Stimulated activated CD4-positive, alpha-beta T cell treated with anti-CD3 and anti-CD28 coated beads, Interleukin-12 subunit alpha, Interleukin-12 subunit beta, amount 100 ng/mL, for 4 hours (primary cell): ENCODE measurements at regions not wholly inside any gene's neighbourhood (a gene's known extent, or its start where the extent isn't known, plus 50 kb on each side); places are given as distances from the start of the nearest gene placed in this dataset.

ENCODE experiments used
- DNase-seq: peaks from one replicate; pipeline ENCODE4 v3.0.0-alpha.2; 2020

DNA sequence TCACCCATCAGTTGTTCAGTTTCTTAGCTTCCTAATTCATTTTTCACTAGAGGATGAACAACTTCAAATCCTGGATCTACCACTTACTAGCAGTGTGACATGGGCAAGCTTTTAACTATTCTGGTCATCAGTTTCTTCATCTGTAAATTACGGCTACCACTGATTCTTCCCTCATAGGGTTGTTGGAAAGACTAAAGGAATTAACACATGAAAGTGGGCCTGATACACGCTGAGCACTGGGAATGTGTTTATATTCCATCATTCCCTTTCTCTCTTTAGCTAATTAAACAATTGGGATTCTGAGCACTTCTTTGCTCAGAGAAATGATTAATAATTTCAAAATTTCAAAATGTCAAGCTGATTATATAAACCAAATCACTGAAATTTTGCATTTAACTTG is 862.3 kb upstream of the GCFC2 start:
- DNase-seq = no peak

DNA sequence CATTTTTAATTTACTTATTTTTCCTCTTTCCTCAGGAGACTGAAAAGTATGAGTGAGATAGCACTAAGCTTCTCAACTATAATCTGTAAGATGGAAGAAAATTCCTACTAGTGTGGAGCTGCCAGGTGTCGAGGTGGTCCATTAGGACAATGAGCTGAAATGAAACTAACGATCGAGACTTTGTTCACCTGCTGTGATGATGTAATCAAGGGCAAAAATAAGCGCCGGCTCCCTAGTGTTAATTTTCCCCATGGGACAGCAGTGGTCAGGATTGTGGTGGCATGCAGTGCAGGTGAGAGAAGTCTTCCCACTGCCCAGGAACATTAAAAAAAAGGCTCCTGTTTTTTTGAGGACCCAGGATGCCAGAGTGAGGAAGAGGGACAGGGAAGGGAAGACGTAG is 859.1 kb upstream of the GCFC2 start:
- no peak for DNase-seq

DNA sequence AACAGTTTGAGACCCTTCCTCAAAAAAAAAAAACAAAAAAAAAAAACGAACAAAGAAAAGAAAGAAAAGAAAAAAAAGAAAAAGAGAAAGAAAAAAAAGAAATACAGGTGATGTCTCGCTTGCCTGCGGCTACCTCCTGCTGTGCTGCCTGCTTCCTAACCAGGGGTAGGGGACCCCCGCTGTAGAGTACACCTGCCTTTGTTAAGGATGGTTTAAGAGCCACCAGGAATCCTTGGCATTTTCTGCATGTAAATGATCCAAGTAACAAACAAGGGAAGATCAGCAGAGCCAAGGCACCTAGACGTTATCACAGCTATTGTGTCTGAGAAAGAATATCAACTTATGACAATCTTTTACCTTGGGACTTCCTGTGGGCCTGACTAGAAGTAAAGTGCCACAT is 856.8 kb upstream of the GCFC2 start:
- no peak for DNase-seq

DNA sequence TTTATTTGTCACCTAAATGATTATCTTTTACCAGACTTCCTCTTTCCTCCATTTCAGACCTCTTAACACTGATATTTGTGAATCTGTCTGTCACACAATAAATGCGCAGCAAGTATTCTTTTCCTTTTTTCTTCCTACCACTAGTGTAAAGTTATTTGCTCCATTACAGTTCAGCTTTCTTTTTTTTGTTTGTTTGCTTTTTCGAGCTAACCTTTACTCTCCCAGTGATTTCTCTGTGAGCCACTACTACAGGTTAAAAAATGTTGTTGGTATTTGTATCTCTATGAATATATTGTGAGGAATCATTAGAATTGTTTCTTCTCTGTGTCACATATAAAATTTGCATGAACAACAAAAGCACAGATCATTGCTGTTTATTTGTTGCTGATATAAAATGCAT is 854.0 kb upstream of the GCFC2 start:
- DNase-seq = no peak

DNA sequence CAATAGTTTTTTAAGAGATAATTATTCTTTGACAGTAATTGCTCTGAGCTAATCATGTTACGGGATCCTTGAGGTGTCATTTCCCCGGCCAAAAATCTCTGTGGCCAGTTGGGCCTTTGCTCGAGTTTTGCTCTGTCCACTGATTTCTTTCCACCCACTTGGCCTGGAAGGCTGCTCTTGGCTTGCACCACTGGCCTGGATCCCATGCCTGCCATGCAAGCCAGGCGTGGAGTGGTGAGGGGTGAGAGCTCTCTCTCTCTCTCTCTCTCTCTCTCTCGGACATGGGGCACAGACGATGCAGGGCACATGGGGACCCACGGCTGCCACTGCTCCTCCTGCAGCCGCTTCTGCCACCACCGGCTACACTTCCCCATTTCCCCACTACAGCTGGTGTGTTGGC is 853.0 kb upstream of the GCFC2 start:
- DNase-seq = no peak

DNA sequence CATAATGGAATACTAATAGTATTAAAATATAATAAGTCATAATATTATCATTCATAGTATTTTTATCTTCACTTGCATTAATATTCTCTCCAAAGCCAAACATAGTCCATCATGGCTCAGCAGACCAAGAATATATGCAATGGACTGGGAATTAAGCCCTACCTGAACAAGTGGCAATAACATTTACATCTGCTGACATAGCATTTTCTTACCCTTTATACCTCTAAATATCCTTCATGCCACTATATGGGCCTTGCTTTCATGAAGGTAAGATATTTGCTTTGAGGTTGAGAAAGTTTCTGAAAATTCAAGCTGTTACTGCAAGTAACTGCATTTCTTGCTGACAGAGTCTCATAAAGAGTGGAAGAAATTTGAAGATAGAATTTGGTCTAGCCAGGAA is 847.4 kb upstream of the GCFC2 start:
- no peak for DNase-seq

DNA sequence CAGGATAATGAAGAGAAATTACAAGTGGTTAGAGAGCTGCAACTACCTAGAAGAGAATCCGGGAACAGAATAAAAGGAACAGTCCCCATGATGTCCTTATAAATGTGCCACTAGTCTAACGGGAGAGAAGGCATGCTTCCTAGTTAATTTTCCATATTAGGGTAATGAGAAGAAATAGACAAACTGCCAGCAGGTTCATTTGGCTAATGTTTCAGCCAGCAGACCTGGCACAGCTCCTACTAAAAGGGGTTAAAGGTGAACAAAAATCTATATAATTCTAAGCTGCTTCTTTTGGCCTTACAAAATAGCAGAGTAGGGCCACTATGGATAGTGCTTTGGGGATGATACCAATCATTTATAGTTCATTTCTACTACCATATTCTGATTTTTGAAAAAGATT is 845.3 kb upstream of the GCFC2 start:
- DNase-seq = no peak

DNA sequence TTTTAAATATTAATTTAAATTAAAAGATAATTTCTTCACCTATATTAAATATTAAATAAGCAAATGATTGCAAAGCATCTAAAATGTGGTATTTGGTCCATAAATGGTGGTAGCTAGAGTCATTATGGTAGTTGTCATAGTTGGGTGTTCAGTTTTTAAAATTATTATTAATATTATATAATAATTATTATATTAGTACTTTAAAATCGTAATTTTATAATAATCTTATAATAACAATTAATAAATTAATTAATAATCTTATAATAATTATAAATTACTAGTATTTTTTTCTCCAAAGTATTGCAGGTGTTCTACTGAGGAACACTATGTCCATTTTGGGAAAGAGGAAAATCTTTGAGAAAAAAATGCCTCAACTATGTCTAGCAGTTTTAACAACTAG is 835.5 kb upstream of the GCFC2 start:
- no peak for DNase-seq

DNA sequence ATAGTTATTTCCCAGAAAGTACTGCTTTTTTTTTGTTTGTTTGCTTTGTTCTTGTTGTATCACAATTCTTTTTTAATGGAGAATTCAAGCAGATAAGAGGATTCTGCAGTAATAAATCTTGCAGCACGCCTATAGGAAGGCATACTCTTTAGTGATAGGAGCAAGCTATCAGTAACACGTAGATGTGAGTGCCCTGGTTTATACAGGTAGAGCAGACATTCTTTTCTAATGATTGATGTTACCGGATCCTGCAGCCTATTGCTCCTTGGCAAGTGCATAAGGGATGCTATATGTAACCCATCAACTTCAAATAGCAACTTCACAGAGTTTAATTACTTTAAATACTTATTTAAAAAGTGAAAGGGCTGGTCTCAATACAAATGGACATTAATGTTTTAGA is 834.2 kb upstream of the GCFC2 start:
- DNase-seq = no peak

DNA sequence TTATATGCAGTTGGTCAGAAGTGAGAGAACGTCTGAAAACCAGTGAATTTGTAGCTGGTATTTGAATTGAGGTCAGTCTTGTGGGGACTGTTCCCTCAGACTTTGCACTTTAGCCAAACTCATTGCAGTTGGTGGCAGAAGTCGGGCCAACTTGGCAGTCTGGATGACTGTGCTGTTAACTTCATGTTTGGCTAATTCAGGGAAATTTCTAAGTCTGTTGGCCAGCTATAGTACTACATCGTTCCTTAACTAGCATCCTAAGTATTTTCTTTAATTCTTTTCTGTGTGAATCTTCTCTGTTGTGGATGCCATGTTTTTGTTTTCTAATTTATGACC is 806.8 kb upstream of the GCFC2 start:
- DNase-seq = no peak

DNA sequence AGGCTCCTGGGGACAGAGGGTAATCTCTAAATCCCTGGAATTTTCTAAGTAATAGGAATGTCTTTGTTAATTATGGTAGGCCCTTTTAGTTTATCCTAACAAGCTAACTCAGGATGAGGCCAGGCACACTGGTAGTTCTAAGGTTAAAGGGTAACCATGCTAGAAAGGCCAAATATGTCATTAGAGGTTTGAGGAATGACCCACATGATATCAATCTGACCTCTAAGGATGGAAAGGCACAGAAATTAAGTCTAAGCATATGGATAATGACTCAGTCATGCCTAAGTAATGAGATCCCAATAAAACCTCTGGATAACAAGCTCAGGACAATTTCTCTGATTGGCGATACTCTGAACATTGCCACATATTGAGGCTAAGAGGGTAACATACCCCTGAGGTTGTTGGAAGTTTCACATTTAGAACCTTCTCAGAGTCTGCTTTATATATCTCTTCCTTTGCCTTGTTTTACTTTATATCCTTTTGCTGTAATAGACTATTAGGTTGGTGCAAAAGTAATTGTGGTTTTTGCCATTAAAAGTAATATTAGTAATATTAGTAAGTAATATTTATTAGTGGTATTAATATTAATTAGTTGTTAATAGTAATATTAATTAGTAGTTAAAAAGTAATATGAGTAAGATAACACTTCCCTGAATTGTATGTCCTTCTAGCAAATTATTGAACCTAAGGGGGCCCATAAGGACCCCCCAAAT is 806.3 kb upstream of the GCFC2 start:
- DNase-seq = no peak

DNA sequence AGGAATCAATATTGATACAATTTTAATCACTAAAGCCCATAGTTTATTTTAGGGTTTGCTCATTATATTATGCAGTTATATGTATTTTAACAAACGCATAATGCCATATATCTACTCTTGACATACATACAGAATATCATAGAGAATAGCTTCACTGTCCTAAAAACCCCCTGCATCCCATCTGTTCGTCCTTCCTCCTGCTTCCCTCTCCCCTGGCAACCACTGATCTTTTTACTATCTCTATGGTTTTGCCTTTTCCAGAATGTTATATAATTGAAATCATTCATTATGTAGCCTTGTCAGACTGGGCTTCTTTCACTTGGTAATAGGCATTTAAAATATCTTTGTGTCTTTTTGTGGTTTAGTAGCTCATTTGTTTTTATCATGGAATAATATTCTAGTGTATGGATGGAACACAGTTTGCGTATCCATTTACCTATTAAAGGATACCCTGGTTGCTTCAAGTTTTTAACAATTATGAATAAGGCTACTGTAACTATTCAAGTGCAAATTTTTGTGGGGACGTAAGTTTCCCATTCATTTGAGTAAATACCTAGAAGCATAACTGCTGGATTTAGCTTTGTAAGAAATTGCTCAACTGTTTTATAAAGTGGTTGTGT is 801.6 kb upstream of the GCFC2 start:
- no peak for DNase-seq

DNA sequence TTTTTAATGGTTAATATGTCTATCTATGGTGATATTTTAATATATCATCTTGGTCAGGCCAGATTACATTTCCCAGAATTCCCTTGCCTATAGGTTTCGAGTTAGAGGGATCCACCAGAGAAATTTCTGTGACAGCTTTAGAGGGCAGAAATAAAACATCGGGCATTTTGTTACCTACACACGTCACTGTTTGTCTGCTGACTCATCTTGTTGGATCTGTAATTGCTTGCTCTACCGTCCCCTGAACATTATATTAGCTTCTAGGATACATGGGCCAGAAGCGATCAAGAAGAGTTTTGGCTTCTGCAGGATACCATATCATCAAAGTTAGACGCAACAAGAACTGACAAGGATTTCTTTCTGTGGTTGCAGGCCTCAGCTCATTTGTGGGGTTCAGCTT is 795.8 kb upstream of the GCFC2 start:
- no peak for DNase-seq

DNA sequence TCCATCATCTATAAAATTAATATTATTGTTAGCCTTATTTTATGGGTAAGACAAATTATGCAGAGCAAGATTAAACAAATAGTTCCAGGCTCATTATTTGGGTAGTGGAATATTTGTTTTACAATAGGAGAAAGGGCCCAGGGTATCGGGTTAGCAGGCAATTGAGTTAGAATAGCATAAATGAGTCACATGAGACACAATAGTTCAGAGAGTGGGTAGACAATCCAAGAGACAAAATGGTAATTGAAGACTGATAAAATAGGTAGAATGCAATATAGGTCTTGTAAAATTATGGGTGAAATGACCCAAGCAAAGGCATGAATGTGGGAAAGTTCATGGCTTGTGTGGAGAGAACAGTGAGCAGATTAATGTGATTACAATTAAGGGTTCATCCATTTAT is 790.9 kb upstream of the GCFC2 start:
- no peak for DNase-seq

DNA sequence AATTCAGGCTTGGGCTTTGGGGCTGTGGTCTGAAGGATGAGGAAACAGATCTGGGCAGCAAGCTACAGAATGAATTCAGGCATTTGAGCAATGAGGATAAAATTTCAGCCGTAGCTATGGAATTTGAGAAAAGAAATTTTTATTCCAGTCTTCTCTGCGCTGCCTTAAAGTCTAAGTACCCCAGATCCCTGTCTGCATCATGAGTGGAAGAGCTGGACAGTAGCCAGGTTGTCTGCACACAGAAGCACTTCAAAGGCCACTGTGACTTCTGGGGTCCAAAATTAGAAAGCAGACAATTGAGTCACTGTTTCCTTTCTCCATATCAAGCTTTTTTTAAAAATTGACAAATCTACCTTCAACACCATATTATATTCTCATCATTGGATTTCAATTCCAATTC is 787.6 kb upstream of the GCFC2 start:
- no peak for DNase-seq

DNA sequence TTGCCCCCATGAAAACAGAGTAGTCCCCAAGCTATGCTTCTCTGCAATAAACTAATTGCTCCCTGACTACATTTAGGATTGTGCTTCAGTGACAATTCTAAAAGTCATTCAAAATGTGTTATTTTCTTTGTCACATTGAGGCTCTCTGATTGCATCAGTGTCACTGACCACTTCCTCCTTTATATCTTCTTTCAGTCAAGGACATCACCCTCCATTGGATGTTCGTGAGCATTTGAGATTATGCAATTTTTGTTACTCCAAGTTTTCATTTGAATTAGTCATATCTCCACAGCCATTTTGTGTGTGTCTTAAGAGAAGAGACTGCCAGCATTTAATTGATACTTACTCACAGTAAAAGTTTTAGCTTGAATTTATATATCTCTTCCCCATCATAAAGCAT is 780.8 kb upstream of the GCFC2 start:
- DNase-seq = no peak

DNA sequence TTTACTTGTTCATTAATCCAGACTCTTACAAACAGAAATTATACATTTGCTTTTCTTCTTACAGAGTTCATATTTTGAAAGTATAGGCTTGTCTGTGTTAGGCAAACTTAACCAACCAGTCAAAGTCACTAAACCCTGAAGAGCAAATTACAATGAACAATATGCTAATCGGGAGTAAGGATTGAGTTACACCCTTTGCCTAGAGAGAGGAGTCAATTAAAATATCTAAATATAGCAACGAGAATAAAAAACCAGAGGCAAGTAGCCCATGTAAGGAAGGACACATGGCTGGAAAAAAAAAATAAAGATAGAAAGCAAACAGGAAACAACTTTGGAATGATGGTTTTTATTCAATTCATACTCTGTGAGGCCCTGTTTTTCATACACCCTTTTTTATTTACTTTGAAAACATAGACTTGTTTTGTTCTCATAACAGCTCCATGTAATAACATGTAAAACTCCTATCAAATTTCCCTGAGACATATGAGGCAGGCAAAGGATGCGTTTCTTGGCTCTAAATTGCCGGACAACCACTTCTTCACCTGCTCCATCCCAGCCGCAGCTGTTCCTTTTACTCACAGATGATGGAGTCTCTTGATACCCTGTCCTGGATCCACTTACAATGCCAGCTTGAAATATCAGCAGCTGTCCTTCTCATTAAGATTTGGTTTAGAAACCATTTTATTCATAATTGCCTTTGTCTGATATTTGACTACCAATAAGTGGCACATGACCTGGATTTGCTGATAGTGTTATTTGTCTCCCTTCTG is 767.7 kb upstream of the GCFC2 start:
- no peak for DNase-seq

DNA sequence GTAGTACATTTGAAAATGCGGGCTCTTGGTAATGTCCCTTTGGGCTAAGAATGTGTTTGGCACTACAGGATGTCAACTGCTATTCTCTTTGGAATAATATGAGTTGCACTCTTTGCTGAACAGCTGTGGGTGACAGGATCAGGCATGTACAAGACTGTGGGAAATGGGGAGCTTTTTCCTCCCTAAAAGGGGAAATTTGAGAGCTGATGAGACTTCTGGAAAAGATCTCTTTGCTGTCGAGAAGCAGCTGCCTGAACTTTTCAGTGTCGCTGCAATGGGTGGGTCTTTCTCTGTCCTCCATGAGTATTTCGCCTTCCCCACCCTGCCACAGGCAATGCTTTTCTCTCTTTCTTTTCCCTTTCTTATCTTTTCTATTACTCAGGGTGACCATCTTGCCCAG is 762.2 kb upstream of the GCFC2 start:
- DNase-seq = no peak

DNA sequence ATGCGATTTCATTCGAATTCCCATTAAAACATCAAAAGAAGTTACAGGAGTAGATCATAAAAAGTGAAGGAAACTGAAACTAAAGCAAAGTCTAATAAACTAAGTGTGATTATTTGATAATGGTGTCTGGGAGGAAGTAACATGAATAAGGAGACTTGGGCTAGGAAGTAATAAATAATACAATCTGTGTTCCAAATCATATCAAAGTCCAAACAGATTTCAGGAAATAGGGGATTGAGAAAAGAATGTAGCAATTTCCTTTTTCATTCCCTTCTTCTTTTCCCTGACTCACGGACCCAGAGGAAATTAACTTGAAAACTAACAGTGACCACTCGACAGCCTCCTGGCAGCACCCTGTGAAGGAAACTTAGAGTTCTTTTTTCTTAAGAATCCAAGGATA is 758.4 kb upstream of the GCFC2 start:
- DNase-seq = no peak

DNA sequence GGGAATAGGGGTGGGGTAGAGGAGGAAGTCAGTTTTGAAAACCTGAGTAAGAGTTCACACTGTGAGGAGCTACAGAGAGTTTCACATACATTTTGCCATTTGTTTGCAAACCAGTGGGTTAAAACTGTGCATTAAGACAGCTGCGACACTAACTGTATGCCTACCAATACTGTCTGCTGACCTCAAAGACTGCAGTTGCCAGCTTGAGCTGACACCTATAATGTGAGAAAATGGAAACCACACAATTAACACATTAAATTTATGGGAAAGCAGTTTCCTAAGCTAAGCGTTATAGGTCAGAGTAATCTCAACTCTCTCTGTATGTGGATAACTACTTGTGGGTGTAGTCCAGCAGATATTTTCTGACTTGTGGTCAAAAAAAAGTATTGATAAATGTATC is 756.6 kb upstream of the GCFC2 start:
- DNase-seq = no peak

DNA sequence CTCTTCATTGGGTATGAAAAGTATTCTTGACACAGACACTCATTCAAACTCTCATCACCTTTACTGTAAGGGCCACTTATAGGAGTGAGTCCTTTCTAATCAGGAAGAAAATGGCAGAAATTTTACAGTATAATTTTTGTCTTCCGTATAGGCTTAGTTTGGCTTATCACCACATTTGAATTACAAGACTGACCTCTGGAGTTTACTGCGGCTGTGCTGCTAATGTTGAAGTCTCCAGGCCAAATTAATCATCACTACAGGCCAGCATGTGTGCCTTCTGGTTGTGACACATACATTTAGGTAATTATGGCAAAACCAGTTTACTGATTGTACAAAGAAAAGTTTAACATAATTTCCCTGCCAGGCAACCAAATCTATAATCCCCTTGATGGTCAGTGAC is 753.6 kb upstream of the GCFC2 start:
- DNase-seq = no peak

DNA sequence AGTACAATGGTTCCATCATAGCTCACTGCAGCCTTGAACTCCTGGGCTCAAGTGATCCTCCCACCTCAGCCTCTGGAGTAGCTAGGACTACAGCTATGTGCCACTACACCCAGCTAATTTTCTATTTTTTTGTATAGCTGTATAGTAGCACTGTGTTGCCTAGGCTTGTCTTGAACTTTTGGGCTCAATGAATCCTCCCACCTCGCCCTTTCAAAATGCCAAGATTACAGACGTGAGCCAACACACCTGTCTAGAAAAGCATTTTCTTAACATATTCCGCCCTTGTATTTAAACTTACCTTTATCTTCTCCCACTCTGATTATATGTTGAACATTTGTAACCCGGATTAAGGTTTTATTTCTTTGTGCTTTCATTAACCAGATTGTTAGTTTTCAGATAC is 750.7 kb upstream of the GCFC2 start:
- DNase-seq = no peak

DNA sequence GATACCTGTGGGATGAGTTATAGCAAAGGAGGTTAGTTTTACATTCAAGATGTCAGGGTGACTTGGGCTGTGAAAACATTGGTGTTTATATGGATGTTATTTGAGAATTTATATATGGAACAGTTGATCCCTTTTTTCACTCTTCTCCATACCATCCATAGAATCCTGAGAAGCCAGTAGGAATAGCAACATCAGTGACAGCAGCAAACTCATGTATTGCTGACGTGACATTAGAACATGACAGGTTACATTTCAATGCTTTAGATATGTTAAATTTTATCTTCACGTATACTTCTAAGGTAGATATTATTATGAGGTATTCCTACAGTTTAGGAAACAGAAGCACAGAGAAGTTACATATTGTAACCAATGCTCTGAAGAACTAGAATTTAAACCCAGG is 745.2 kb upstream of the GCFC2 start:
- DNase-seq = no peak

DNA sequence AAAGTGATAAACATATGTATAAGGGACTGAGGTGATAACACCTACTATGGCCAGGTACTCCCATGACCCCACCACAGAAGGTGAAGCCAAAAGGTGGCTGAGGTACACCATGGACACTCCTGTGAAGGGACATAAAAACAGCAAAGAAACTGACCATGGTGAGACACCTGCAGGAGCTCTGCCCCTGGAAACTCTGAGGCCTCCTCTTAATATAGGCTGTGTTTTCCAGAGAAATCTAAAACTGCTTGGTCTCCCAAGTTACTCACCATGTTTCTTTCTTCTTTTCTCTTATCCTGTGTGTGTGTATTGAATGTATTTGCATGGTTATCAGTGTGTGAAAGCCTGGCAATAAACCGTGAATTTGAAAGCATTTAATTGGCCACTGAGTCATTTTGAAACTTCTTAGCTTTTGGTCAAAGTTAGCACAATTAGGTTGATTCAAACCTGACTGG is 739.3 kb upstream of the GCFC2 start:
- DNase-seq = no peak

DNA sequence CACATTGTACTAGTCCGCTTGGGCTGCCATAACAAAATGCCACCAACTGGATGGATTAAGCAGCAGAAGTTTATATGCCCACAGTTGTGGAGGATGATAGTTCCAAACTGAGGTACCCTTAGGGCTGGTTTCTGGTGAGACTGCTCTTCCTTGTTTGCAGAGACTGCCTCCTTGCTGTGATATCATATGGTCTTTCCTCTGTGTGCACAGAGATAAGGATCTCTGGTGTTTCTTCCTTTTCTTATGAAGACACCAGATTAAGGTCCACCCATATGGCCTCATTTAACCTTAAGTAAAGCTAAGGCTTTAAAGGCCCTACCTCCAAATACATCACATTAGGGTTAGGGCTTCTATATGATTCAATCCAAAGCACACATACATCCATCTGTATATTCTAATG is 738.2 kb upstream of the GCFC2 start:
- no peak for DNase-seq
